Neural cell (in vitro differentiated cells): ENCODE measurements at regions not wholly inside any gene's neighbourhood (a gene's known extent, or its start where the extent isn't known, plus 50 kb on each side); places are given as distances from the start of the nearest gene placed in this dataset.

ENCODE experiments used
- POLR2AphosphoS5 ChIP-seq: IDR thresholded peaks from 2 replicates; pipeline ENCODE4 v1.6.1; 2012
- TAF1 ChIP-seq: IDR thresholded peaks from 2 replicates; pipeline ENCODE4 v1.6.1; 2012; ENCODE audit warnings: low read depth
- TF ChIP-seq, protein P1 (sequence below): fragments of 450-650 bp; IDR thresholded peaks from 2 replicates; pipeline ENCODE4 v1.5.1; 2014; ENCODE audit warnings: antibody characterized with exemption, mild to moderate bottlenecking, moderate library complexity; ENCODE audit not compliant: poor library complexity, severe bottlenecking

DNA sequence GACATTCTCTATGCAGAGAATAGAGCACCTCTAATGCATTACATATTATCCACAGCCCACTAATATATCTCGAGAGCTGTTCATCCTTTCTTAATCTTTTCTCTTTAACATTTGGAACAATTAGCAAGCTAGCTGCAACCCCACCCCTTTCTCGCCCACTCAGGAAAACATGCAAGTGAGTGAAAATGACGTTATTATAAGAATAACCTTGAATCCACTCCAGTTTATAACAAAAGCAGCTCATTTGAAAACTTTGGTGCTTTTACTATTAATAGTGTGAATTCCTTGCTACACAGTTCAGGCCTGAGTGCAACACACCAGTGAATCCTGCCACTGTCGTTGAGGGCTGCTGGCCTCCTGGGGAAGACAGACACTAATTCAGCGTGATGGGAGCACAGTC is 63.3 kb upstream of the BMAL1 start:
- TF ChIP-seq, protein P1, sequence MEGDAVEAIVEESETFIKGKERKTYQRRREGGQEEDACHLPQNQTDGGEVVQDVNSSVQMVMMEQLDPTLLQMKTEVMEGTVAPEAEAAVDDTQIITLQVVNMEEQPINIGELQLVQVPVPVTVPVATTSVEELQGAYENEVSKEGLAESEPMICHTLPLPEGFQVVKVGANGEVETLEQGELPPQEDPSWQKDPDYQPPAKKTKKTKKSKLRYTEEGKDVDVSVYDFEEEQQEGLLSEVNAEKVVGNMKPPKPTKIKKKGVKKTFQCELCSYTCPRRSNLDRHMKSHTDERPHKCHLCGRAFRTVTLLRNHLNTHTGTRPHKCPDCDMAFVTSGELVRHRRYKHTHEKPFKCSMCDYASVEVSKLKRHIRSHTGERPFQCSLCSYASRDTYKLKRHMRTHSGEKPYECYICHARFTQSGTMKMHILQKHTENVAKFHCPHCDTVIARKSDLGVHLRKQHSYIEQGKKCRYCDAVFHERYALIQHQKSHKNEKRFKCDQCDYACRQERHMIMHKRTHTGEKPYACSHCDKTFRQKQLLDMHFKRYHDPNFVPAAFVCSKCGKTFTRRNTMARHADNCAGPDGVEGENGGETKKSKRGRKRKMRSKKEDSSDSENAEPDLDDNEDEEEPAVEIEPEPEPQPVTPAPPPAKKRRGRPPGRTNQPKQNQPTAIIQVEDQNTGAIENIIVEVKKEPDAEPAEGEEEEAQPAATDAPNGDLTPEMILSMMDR: no peak
- TF ChIP-seq POLR2AphosphoS5 (no peak), TAF1 (no peak)
